Cerebellar nuclear complex (tissue), 1 donor: ENCODE measurements at regions not wholly inside any gene's neighbourhood (a gene's known extent, or its start where the extent isn't known, plus 50 kb on each side); places are given as distances from the start of the nearest gene placed in this dataset.

ENCODE experiments used
- DNase-seq, 2 experiments: peaks; one replicate each; lab custom pipeline; 2025; lab: John Stamatoyannopoulos, UW

DNA sequence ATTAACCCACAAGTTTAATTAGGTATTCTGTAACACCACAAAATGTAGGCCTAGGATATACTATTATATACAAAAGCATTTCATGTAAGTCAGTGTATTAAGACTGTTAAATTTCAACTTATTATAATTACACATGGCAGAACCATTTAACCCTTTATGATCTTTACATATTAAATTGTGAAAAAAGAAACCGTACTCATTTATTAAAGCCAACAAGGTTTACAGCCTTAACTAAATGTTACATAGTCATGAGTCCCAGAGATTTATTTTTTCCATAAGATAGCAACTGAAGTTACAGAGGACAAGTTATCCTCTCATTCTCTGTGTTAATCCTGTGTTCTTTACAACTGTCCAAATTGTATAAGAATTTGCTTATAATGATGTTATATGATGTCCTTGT is 615.8 kb upstream of the AGTR1 start:
- no peak for DNase-seq

DNA sequence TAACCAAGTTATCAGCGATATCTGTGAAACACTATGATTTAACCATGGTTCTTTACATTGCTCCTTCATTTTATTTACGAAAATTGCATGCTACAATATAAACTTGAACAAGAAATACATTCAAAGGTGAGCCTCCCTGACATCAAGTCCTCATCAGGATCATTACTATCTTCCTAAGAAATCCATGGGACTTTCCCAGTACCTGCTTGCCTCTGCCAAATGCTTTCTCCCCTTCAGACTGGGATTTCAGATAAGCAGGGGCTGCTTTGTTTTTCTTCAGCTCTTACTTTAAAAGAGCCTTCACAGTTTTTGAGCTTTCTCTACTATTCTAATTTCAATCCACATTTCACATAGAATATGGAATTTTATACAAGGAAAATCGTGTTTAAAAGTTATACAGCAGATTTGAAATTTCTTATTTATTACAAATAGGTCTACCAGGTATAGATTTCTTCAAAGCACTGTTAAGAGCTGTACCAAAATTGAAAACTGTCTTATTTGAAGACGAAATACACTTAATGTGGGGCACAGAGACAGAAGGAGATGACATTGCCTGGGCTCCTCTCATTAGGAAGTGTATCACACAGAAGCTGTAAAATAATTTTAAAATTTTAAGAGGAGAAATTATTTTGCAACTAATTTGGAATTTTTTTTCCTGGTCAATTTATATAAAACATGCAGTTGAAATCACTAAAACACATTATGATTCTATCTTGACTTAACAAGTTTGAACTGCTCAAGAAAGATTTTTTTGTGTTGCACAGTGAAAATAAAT is 615.0 kb upstream of the AGTR1 start:
- DNase-seq = peak in 1 of 2 experiments; percentile 35

DNA sequence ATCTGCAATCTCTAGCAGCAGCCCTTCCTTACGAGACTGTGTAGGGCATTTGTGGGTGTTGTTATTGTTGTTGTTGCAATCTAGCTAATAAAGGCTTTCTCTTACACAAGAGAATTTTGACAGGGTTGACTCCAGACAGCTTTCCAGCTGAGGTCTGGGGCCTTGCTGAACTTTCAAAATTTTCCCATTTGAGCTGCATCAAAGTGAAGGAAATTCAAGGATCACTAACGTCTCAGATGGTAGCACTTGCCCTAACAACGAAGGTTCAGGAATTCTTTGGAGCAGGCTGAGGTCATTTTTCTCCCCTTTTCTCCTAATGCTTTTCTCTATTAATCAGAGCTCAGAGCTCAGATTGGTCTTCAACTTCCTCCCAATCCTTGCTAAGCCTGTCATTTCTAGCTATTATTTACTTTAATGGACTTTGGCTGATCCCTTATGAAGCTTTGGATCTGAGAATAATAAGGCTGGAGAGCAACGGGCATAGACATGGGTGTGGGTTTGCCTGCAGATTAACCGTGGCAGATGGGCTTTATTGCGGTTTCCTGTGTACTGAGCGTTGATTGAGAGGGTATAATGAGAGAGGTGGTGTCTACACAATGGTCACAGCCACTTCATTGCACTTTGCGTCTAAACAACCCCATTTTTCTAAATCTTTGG is 614.0 kb upstream of the AGTR1 start:
- no peak for DNase-seq

DNA sequence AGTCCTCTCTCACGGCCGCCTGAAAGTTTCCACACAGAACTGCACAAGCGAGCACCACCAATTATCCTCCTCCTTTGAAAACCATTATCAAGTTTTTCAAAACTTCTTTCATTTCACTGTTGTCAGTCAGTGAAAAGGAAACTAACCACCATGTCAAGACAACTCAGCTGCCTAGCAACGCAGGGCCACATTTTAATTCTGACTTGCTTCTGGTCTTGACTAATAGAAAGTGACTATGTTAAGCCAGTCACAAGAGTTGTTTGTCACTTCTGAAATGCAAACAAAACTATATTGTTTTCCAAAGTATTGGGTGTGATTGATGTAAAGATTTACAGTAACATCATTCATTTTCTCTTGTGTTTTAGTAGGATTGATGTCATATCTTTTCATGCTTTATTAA is 612.8 kb upstream of the AGTR1 start:
- no peak for DNase-seq

DNA sequence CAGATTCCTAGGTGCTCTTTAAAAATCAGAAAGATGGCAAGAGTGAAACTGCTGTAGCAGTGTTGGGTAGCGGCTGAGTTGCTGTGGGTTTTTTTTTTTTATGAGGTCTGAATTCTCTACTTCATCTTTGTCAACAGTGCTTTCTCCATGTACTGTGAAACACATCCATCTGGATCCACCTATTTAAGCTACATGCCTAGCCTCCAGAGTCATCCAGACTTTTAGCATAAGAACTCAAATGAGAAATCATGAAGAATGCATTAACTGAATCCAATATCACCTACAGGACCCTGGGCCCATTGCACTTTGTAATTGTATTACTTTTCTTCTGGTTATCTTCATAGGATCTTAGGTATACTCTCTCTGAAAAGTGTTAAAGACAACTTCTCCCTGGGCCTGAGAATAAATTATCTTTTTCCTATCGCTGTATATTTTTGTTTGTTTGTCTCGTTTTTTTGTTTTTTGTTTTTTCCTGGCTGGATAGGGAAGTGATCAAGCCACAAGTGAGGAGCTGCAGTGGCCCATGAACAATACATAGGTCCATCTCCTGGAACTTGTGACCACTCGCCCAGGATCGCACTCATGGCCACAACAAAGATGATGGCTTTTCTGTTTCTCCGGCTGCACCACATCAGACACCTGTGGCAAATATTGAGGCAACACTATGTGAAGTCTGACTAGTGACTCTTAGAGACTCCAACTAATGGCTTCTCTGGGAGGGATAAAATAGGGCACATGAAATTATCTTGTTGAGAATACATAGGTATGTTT is 609.9 kb upstream of the AGTR1 start:
- DNase-seq = no peak

DNA sequence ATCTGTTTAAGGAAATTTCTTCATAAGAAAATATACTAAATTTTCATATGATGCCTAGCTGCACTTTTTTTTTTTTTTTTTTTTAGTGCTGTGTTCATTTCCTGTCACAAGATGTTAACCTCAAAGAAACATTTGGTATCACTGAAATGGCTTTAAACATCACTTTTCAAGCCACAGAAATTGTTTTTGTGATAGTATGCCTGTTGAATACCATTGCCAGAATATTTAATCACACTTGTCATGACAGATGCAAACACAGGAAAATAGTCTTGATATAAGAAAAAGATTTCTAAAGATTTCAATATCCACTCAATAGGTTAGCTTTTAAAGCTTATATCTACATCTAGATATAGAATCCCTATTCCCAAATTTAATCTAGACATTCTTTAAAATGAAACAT is 608.5 kb upstream of the AGTR1 start:
- DNase-seq = no peak

DNA sequence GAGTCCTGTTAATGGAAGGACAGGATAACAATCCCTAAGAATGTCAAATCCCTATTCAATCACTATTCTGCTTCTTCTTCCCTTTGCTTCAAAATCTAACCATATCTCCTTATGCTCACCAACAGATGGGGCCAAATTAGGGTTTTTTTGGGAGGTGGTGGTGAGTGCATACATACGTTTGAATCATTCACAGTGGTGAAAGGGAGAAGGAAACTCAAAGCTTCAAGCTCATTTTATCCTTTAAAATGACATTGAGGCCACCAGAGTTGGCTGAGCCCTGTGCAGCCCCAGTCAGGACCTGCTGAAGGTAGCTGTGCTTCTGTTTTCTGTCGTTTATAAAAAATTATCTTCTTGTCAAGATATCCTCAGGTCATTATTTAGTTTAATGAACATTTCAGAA is 607.5 kb upstream of the AGTR1 start:
- no peak for DNase-seq

DNA sequence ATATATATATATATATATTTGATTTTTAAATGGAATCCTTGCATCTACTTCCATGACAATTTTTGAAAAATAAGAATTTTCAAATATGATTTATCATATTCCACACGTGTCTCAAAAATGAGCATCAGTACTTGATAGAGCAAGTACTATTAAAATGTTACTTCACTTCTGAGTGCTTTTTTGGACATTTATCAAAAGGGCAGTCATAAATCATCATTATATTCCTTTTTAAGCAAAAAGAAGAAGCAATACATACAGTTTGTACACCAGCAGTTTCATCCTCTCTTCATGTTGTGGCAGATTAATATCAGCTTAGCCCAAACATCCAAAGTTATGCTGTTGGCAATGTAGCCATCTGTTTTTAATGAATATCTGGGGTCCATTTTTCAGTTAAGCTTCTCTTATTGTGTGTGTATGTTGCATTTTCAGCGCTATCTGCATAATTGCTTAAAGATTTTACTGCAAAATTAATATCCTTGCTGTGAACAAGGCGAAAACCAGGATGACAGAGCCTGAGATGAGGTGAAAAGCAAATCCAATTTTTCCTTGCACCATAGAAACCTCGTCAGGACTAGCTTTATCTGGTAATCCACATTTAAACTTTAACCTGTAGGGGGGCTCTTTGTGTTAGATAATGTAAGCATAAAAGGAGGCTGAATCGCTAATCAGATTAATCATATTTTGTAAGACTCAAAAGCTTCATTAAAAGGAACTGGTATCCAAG is 604.9 kb upstream of the AGTR1 start:
- DNase-seq = no peak

DNA sequence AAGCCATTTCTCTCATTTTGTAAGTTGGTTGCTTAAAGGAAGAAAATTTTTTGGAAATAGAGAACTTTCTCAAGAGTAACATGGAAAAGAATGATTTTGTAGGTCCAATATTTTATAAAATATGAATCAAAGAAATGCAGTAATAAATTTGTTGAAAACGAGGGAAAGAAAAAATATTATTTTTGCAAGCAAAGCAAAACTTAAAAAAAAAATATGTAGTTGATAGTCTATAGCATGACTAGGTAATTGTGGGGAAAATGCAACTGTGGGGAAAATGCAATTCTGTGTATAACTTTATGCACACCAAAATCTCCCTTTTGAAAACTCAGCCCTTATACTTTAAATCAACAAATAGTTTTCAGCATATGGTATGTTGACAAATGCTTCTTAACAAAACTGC is 604.0 kb upstream of the AGTR1 start:
- no peak for DNase-seq

DNA sequence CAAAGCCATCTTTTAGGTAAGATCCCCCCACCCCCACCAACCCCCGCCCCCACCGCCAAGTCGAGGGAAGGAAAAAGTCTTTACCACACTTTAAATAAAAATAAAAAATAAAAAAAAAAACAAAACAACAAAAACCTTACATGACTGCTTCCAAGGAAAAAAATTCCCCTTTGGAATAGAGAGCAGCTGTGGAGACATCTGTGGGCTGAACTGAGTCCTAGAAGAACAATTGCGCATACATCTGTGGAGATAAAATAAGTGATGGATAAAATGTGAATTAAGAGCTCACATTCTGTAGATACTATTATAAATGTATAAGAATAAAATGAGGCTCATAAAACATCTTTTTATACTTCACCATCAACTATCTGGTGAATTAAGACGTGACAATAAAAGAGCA is 601.7 kb upstream of the AGTR1 start:
- DNase-seq = no peak

DNA sequence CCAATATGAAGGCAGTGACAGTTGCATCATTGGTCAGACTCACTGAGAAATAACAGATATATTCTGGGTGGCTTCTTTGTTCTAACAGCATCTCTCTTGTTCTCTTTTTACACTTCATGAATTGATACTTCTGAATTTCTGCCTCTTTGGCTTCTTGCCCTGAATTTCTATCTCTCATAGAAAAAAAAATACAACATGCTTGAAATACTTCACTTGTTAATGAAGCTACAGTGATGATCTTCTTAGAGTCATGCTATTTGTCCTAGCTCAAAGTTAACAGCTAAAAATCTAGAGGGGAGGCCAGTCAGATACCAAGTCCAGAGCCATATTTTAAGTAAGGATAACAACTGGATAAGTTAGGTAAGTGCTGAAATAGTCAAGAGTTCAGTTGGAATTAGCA is 597.2 kb upstream of the AGTR1 start:
- no peak for DNase-seq

DNA sequence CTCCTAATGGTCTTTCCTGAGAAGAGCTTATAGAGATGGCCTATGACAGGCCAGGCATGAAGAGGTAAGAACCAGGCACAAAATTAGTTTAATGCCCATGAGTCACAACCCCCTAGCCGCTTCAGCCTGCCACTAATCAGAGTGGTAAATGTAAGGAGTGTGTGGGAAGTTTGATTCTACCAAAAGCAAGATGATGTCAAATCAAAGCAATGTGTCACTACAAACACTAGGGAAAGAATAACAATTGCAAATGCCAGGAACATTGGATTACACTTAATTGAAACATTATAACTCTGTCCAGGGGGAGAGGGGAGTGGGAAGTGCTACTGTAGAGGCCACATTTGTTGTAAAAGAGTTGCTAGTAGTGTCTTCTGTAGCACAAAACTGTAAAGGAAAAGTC is 596.6 kb upstream of the AGTR1 start:
- DNase-seq = no peak

DNA sequence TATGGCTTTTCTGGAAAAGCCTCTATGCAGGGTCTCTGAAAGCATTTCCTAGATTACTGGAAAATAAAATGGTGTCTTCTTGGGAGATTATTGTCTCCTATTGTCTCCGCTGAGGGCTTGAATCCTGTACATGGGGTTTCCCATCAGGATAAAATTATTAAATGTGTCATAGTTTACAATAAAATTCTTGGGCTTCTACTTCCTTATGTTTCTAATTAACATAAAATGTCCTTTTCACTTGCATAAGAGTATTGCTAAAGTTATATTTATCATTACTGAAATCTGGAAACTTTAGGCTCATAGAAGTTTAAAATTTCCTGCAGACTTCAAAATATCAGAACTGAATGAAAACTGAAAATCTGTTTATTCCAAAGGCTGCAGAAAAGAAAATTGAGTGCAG is 595.5 kb upstream of the AGTR1 start:
- DNase-seq = no peak

DNA sequence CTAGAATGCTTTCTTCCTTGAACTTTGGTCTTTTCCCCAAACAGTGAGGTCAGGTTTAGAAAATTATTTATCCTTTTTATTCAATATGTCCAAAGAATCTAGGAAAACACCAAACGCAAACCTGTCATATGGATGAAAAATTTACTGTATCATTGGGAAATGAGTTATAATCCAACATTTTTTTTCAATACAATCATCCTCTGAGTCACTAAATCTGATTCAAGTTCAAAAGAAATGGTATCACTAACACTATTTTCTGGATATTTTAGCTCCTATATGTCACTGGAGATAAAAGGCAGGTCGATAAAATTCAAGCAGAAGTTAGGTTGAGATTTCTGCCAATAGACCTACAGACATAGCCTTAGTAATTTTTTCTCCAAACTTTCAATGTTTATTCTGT is 591.6 kb upstream of the AGTR1 start:
- no peak for DNase-seq

DNA sequence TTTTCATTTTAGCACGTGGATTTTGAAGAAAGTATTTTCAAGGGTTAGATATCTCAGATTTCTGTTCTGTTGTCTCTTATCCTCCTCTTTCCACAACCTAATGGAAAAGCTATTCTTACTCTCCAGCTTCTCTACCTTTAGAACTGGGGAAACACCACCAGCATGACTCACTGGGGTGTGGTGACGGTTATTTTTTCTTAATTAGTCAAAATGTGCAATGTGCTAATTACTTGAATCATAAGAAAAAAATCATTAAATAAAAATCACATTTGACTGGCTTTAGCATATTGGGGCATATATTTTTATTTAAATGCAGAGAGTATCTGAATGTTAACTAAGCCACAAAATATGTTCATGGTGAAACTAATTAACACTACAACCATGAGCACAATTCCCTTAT is 570.7 kb upstream of the AGTR1 start:
- no peak for DNase-seq

DNA sequence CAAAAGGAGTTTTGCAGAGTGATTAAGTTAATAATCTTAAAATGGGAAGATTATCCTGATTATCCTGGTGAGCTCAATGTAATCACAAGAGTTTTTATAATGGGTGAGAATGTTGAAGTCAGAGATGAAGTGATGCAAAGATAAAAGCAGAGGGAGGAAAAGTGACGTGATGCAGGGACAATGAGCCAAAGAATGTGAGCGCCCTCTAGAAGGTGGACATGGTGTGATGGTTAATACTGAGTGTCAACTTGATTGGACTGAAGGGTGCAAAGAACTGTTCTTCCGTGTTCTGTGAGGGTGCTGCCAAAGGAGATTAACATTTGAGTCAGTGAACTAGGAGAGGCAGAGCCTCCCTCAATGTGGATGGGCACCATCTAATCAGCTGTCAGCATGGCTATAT is 569.6 kb upstream of the AGTR1 start:
- no peak for DNase-seq

DNA sequence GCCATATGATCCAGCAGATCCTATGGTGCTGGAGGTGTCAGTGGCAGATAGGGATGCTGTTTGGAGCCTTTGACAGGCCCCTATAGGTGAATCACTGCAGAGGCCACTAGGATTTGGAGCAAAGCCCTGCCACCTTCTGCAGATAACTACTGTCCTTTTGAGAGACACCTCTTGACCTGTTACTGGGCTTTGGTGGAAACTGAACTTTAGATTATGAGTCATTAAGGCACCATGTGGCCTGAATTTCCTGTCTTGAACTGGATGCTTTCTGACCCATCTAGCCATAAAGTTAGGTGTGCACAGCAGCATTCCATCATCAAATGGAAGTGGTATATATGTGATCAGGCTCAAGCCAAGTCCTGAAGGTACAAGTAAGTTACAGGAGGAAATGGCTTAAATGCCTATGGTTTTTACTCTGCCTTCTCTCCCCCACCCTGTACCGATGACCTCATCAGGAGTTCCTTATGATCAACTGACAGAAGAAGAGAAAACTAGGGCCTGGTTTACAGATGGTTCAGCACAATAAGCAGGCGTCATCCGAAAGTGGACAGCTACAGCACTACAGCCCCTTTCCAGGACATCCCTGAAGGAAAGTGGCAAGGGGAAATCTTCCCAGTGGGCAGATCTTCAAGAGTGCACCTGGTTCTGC is 565.6 kb upstream of the AGTR1 start:
- DNase-seq = no peak

DNA sequence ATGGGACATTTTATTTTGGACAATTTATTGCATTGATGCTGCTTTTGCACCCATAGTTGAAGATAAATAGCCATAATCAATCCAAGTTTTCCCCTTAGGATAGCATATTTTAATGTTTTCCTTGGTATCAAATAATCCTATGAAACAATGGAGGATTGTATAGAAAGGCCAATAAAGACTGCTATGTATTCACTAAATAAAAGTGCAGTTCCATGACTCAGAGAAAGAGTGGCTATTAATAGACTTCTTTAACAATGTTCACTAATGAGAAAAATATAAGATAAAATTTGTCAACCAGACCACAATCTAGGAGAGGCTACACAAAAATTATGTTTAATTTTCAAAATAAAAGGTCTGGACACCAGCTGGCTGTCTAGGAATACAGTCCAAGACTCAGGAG is 560.9 kb upstream of the AGTR1 start:
- DNase-seq = no peak

DNA sequence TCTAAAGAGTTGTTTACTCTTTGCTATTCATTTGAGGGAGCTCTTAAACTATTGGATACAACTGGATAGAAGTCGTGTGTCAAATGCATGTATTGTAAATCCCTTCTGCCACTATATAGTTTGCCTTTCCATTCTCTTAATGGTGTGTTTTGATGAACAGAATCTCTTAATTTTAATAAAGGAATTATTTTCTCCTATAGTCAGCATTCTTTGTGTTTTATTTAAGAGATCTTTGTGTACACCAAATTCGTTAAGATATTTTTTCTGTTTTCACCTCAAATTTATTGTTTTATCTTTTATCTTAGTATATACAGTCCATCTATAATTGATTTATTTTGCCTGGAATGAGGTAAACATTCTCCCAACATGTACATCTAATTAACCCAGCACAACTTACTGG is 551.5 kb upstream of the AGTR1 start:
- DNase-seq = no peak

DNA sequence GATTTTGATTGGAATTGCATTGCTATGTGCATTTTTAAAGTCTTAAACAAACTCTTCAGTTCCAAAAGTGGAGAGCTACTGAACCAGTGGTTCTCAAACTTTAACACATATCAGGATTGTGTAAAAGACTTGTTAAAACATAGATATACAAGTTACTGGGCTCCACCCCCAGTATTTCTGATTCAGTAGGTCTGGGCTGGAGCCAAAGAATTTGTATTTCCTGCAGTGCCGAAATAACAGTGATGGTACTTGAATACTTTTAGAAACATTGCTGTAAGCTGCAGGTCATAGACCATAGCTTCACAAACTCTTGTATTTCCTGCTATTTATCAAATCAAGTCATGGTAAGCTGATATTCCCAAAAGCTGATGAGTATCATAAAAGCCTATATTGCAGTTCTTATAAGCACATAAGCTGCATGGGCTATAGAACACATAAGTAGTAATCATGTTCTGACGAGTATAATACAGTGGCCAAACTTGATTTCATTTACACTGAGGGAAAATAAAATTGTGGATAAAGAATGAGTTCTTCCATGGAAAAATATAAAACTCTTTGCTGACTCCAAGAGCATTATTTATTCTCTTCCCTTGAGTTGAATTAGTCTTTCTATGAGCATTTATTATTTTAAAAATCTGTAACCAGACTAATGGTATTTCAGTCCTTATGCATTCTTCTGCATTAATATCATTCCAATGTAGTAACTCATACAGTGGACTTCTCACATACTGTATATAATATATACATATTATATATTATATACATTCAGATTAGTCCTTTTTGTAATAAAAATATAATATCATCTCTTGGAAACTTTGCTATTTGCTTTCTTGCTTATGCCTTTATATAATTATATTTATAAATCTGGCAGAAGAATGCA is 550.5 kb upstream of the AGTR1 start:
- no peak for DNase-seq

DNA sequence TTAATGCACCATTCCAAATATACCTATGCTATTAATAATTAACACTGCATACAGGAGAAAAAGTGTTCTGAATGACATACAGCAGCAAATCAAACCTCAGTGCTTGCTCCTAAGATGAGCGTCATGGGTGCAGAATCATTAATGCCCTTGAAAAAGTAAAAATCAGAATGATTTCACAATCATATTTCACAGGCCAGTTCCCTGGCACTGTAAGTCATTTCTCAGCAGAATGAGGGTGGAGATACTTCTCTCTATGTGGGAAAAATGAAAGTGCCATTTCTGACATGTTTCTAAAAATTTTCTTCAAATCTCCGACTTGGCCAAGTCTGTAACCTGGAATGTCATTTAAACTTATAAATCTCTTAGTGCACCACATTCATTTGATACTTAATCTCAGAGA is 549.8 kb upstream of the AGTR1 start:
- DNase-seq = no peak
